ENCODE measurements at regions not wholly inside any gene's neighbourhood (a gene's known extent, or its start where the extent isn't known, plus 50 kb on each side); places are given as distances from the start of the nearest gene placed in this dataset.

GRCh38 chr10:88211230-88211629, 347.8 kb downstream of the PTEN start:
- ATAC-seq (no peak), DNase-seq (no peak)
- peaks cover 0 to 3% (median 0%) of the 10 kb centered on the region in 3 donors for H3K36me3 Mint-ChIP-seq
- H3K9me3 Mint-ChIP-seq, result peaks cover 0 to 3% (median 0%) of the 10 kb centered on the region in 9 donors
- no peak overlapping the region for H3K27ac Mint-ChIP-seq
- POLR2A ChIA-PET, result no interaction called here
- H3K4me3 Mint-ChIP-seq, result no peak overlapping the region
- H3K27me3 Mint-ChIP-seq, result no peaks in the 10 kb centered on the region
- no peaks in the 10 kb centered on the region for H3K4me1 Mint-ChIP-seq

- Mint-ChIP-seq H3K9me3 (peaks cover 0 to 3% (median 0%) of the 10 kb centered on the region in 9 donors), H3K4me1 (peaks cover 0 to 4% (median 0%) of the 10 kb centered on the region in 4 donors), H3K36me3 (peaks cover 0 to 3% (median 0%) of the 10 kb centered on the region in 3 donors), H3K4me3 (no peak overlapping the region), H3K27ac (no peak overlapping the region), H3K27me3 (no peaks in the 10 kb centered on the region)
- no peak for DNase-seq
- no peak for ATAC-seq
- POLR2A ChIA-PET, result no interaction called here
Measured at GRCh38 chr10:88212069-88212468, 348.6 kb downstream of the PTEN start.

- Mint-ChIP-seq H3K4me3 (no peak overlapping the region), H3K27me3 (no peaks in the 10 kb centered on the region), H3K27ac (no peak overlapping the region), H3K4me1 (peaks cover 0 to 4% (median under 1%) of the 10 kb centered on the region in 4 donors), H3K36me3 (peaks cover 0 to 3% (median 0%) of the 10 kb centered on the region in 3 donors), H3K9me3 (peaks cover 0 to 3% (median 0%) of the 10 kb centered on the region in 9 donors)
- POLR2A ChIA-PET, result no interaction called here
- ATAC-seq (no peak), DNase-seq (no peak)
Measured at GRCh38 chr10:88213065-88213605, 349.7 kb downstream of the PTEN start.

GRCh38 chr10:88216976-88217375, 353.6 kb downstream of the PTEN start:
- Mint-ChIP-seq H3K27me3 (no peaks in the 10 kb centered on the region), H3K9me3 (no peaks in the 10 kb centered on the region), H3K36me3 (peaks cover 0 to 3% (median 0%) of the 10 kb centered on the region in 3 donors), H3K4me3 (no peak overlapping the region), H3K27ac (peak overlapping the region in 2 of 10 donors; percentile 24 to 38), H3K4me1 (peaks cover 0 to 7% (median 4%) of the 10 kb centered on the region in 4 donors)
- no peak for DNase-seq
- POLR2A ChIA-PET, result no interaction called here
- no peak for ATAC-seq

- ATAC-seq (no peak), DNase-seq (no peak)
- Mint-ChIP-seq H3K36me3 (peaks cover 0 to 3% (median 0%) of the 10 kb centered on the region in 3 donors), H3K9me3 (no peaks in the 10 kb centered on the region), H3K4me3 (no peak overlapping the region), H3K27me3 (no peaks in the 10 kb centered on the region), H3K27ac (no peak overlapping the region), H3K4me1 (peaks cover 0 to 7% (median 4%) of the 10 kb centered on the region in 4 donors)
- POLR2A ChIA-PET, result no interaction called here
Measured at GRCh38 chr10:88218362-88218761, 354.9 kb downstream of the PTEN start.

- POLR2A ChIA-PET, result no interaction called here
- Mint-ChIP-seq H3K4me3 (no peak overlapping the region), H3K27ac (peak overlapping the region in 1 of 10 donors; percentile 43), H3K36me3 (no peaks in the 10 kb centered on the region), H3K9me3 (no peaks in the 10 kb centered on the region), H3K27me3 (no peaks in the 10 kb centered on the region), H3K4me1 (peaks cover 0 to 7% (median 4%) of the 10 kb centered on the region in 4 donors)
- DNase-seq (no peak), ATAC-seq (no peak)
Measured at GRCh38 chr10:88219753-88220152, 356.3 kb downstream of the PTEN start.

GRCh38 chr10:88221010-88221973, 357.9 kb downstream of the PTEN start:
- Mint-ChIP-seq H3K36me3 (no peaks in the 10 kb centered on the region), H3K9me3 (no peaks in the 10 kb centered on the region), H3K4me3 (no peak overlapping the region), H3K27me3 (no peaks in the 10 kb centered on the region), H3K4me1 (peaks cover 0 to 7% (median 4%) of the 10 kb centered on the region in 4 donors), H3K27ac (no peak overlapping the region)
- POLR2A ChIA-PET, result no interaction called here
- ATAC-seq (no peak), DNase-seq (no peak)

GRCh38 chr10:88222881-88223280, 359.5 kb downstream of the PTEN start:
- Mint-ChIP-seq H3K36me3 (no peaks in the 10 kb centered on the region), H3K27ac (peak overlapping the region in 1 of 10 donors; percentile 4), H3K4me3 (no peak overlapping the region), H3K27me3 (no peaks in the 10 kb centered on the region), H3K4me1 (peaks cover 0 to 5% (median 3%) of the 10 kb centered on the region in 4 donors), H3K9me3 (no peaks in the 10 kb centered on the region)
- POLR2A ChIA-PET, result interaction anchor here (0.6 kb wide), 1 partner anchor 293 kb away, joined by 3 read pairs; no protein-coding TSS in a partner anchor
- DNase-seq, result no peak
- no peak for ATAC-seq

All from naive thymus-derived CD8-positive, alpha-beta T cell (primary cell).